Coronary artery (tissue), 2 donors: ENCODE measurements at regions not wholly inside any gene's neighbourhood (a gene's known extent, or its start where the extent isn't known, plus 50 kb on each side); places are given as distances from the start of the nearest gene placed in this dataset.

Experiments used
- DNase-seq: peaks from one replicate; pipeline ENCODE4 v3.0.0-alpha.2; 2017; ENCODE audit warnings: low spot score
- H3K27ac ChIP-seq, 2 donors: fragments of 200-600 bp; sonication (generic); one replicate each; pipeline ENCODE4 v1.5.1; 2016 to 2019
- H3K4me3 ChIP-seq: fragments of 200-600 bp; sonication (generic); 2 replicates; pipeline ENCODE4 v1.5.1; 2016; ENCODE audit warnings: mild to moderate bottlenecking, moderate library complexity
- CTCF ChIP-seq: fragments of 200-600 bp; sonication (generic); IDR thresholded peaks from one replicate; pipeline ENCODE4 v1.5.1; 2019; ENCODE audit warnings: antibody characterized with exemption

- no peak overlapping the region for H3K4me3 ChIP-seq
- no peak for TF ChIP-seq CTCF
- DNase-seq: no peak
- H3K27ac ChIP-seq: no peak overlapping the region
Measured at GRCh38 chr2:176457481-176457880, 188.2 kb downstream of the MTX2 start.

GRCh38 chr2:176461098-176461808, 192.0 kb downstream of the MTX2 start:
- Histone ChIP-seq H3K4me3 (no peak overlapping the region), H3K27ac (no peak overlapping the region)
- no peak for DNase-seq
- no peak for TF ChIP-seq CTCF

DNA sequence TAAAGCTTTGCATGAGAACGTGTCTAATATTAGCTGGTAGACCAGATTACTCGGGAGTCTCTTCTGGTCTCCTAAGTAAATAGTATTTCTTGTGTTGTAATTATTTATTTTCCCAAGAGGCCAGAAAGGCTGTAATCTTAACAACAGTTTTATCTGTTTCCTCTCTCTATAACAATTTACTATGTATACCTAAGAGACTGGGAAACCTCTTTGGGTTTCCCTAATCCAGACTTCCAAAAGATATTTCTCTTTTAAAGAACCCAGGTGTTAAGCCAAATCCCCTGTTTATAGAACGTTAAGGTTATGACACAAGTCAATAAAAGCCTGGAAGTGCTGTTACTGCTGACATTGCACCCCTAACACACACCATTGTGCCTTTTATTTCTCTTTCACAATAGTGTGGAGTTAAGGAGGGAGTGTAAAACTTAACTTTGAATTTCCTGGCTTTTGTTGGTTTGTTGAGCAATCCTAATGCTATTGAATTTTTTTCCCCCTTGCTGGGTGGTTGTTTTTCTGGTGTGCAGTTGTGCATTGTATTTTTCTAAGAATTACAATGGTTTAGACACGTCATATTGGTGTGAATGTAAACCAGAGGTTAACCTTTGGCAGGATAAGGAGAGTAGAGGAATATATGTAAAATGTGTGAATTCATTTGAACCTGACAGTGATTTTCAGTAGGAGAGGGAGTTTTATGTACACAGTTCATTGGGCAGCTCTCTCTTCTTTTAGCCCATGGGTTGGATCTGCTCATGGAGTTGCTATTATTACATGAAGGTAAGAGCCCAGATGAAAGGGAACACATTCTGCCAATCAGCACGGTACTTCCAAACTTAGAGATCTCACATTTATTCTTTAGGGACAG, 192.8 kb downstream of the MTX2 start:
- DNase-seq: no peak
- TF ChIP-seq CTCF: no peak
- Histone ChIP-seq H3K4me3 (no peak overlapping the region), H3K27ac (no peak overlapping the region)

GRCh38 chr2:176463546-176463945, 194.3 kb downstream of the MTX2 start:
- no peak for DNase-seq
- Histone ChIP-seq H3K27ac (no peak overlapping the region), H3K4me3 (no peak overlapping the region)
- TF ChIP-seq CTCF: no peak

GRCh38 chr2:176464886-176465564, 195.8 kb downstream of the MTX2 start:
- Histone ChIP-seq H3K27ac (no peak overlapping the region), H3K4me3 (no peak overlapping the region)
- DNase-seq: no peak
- no peak for TF ChIP-seq CTCF

DNA sequence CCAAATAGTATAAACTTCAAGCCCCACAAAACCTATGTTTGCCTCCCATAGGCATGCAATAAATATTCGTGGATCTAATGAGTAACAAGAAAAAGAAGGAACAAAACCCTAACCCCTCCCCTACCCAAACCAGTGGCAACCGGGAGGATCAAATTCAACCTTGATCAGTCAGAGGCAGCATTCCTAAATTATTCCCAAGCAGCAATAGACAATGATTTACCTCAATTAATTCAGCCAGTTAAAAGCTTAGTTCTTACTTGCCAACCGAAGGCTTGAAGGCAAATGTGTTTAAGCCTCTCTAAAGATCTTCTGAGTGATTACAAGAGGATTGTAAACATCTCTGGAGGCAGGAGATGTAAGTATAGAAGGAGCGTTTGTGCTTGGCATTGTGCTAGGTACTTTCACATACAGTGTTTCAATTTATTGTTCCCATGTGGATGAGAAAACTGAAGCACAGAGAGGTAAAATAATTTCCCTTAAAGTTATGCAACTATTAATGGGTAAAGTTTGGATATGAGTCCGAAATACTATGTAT, 197.7 kb downstream of the MTX2 start:
- DNase-seq: no peak
- H3K27ac ChIP-seq: no peak overlapping the region
- no peak for TF ChIP-seq CTCF
- H3K4me3 ChIP-seq: no peak overlapping the region
